ENCODE measurements at regions not wholly inside any gene's neighbourhood (a gene's known extent, or its start where the extent isn't known, plus 50 kb on each side); places are given as distances from the start of the nearest gene placed in this dataset.

DNA sequence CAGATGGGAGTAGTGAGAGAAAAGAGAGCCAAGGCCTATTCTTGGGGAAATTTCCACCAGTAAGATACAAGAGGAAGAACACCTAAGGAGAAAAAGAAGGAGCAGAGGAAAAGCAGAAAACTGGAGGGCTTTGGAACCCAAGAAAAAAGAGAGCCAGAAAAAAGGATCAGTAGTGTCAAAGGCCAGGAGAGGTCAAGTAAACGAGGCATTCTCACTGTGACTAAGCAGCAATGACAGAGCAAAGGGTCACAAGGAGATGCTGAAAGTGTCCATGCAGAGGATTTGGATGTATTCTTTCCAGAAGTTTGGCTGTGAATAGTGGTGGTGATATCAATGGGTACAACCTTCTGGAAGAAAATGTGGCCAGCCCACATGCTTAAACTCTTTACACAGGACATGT is 109.5 kb downstream of the DYNAP start:
- Histone ChIP-seq H3K27me3 (ENCODE audit: control insufficient read depth in 4 of 4, insufficient read depth in 4 of 4, low read length in 3 of 4) (no peaks in the 10 kb centered on the region), H3K36me3 (ENCODE audit: control insufficient read depth in 4 of 4, insufficient read depth in 3 of 4, low read depth in 1 of 4, low read length in 3 of 4) (no peaks in the 10 kb centered on the region), H3K27ac (ENCODE audit: low read depth in 1 of 2, low read length in 2 of 2) (no peak overlapping the region), H3K4me1 (ENCODE audit: control insufficient read depth in 4 of 4, insufficient read depth in 4 of 4, low read length in 3 of 4) (no peaks in the 10 kb centered on the region), H3K9me3 (ENCODE audit: control insufficient read depth in 4 of 4, low read length in 3 of 4) (no peaks in the 10 kb centered on the region), H3K4me3 (ENCODE audit: low read depth in 1 of 3, low read length in 3 of 3) (no peak overlapping the region), H3K9ac (ENCODE audit: low read depth in 1 of 2, low read length in 2 of 2) (no peak overlapping the region)
- 64% methylated on average over 1 of the region's 1 CpG for WGBS
- TF ChIP-seq HNF4A (conservative IDR thresholded peaks at IDR 0.05) = no peak
- no peak for TF ChIP-seq SP1 (IDR thresholded peaks at IDR 0.05)
- TF ChIP-seq, protein P1, sequence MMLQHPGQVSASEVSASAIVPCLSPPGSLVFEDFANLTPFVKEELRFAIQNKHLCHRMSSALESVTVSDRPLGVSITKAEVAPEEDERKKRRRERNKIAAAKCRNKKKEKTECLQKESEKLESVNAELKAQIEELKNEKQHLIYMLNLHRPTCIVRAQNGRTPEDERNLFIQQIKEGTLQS (IDR thresholded peaks at IDR 0.05) = no peak
- TF ChIP-seq FOXA2 (IDR thresholded peaks at IDR 0.05) = no peak
- no peak for TF ChIP-seq GABPA (IDR thresholded peaks at IDR 0.05 in 1 of 2, conservative IDR thresholded peaks at IDR 0.05 in 1 of 2)
- no peak for TF ChIP-seq CTCF (IDR thresholded peaks at IDR 0.05; ENCODE audit: low read depth, low read length, missing input control)
- no peak for TF ChIP-seq TAF1 (conservative IDR thresholded peaks at IDR 0.05)
- no peak for TF ChIP-seq EGR1 (IDR thresholded peaks at IDR 0.05; ENCODE audit: low read depth in 2 of 2)
- TF ChIP-seq YY1 (IDR thresholded peaks at IDR 0.05) = no peak
- no peak for TF ChIP-seq RXRA (IDR thresholded peaks at IDR 0.05)
- no peak for TF ChIP-seq ZBTB33 (IDR thresholded peaks at IDR 0.05)
- DNase-seq (ENCODE audit: low spot score) = no peak

GRCh38 chr18:54702686-54703085 is 111.6 kb downstream of the DYNAP start:
- Histone ChIP-seq H3K9me3 (ENCODE audit: control insufficient read depth in 4 of 4, low read length in 3 of 4) (no peaks in the 10 kb centered on the region), H3K27ac (ENCODE audit: low read depth in 1 of 2, low read length in 2 of 2) (no peak overlapping the region), H3K4me3 (ENCODE audit: low read depth in 1 of 3, low read length in 3 of 3) (no peak overlapping the region), H3K4me1 (ENCODE audit: control insufficient read depth in 4 of 4, insufficient read depth in 4 of 4, low read length in 3 of 4) (no peaks in the 10 kb centered on the region), H3K9ac (ENCODE audit: low read depth in 1 of 2, low read length in 2 of 2) (no peak overlapping the region), H3K36me3 (ENCODE audit: control insufficient read depth in 4 of 4, insufficient read depth in 3 of 4, low read depth in 1 of 4, low read length in 3 of 4) (no peaks in the 10 kb centered on the region), H3K27me3 (ENCODE audit: control insufficient read depth in 4 of 4, insufficient read depth in 4 of 4, low read length in 3 of 4) (no peaks in the 10 kb centered on the region)
- TF ChIP-seq, protein P2, sequence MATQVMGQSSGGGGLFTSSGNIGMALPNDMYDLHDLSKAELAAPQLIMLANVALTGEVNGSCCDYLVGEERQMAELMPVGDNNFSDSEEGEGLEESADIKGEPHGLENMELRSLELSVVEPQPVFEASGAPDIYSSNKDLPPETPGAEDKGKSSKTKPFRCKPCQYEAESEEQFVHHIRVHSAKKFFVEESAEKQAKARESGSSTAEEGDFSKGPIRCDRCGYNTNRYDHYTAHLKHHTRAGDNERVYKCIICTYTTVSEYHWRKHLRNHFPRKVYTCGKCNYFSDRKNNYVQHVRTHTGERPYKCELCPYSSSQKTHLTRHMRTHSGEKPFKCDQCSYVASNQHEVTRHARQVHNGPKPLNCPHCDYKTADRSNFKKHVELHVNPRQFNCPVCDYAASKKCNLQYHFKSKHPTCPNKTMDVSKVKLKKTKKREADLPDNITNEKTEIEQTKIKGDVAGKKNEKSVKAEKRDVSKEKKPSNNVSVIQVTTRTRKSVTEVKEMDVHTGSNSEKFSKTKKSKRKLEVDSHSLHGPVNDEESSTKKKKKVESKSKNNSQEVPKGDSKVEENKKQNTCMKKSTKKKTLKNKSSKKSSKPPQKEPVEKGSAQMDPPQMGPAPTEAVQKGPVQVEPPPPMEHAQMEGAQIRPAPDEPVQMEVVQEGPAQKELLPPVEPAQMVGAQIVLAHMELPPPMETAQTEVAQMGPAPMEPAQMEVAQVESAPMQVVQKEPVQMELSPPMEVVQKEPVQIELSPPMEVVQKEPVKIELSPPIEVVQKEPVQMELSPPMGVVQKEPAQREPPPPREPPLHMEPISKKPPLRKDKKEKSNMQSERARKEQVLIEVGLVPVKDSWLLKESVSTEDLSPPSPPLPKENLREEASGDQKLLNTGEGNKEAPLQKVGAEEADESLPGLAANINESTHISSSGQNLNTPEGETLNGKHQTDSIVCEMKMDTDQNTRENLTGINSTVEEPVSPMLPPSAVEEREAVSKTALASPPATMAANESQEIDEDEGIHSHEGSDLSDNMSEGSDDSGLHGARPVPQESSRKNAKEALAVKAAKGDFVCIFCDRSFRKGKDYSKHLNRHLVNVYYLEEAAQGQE (IDR thresholded peaks at IDR 0.05) = no peak
- TF ChIP-seq RXRA (IDR thresholded peaks at IDR 0.05) = no peak
- TF ChIP-seq JUND (IDR thresholded peaks at IDR 0.05) = no peak
- TF ChIP-seq YY1 (IDR thresholded peaks at IDR 0.05) = no peak
- TF ChIP-seq FOXA2 (IDR thresholded peaks at IDR 0.05) = no peak
- TF ChIP-seq, protein P1 (IDR thresholded peaks at IDR 0.05) = no peak
- TF ChIP-seq ZBTB33 (IDR thresholded peaks at IDR 0.05) = no peak
- TF ChIP-seq HNF4A (conservative IDR thresholded peaks at IDR 0.05) = no peak
- TF ChIP-seq EGR1 (IDR thresholded peaks at IDR 0.05; ENCODE audit: low read depth in 2 of 2) = no peak
- no peak for TF ChIP-seq RAD21 (IDR thresholded peaks at IDR 0.05)
- TF ChIP-seq NR2F2 (IDR thresholded peaks at IDR 0.05) = no peak
- TF ChIP-seq GABPA (IDR thresholded peaks at IDR 0.05 in 1 of 2, conservative IDR thresholded peaks at IDR 0.05 in 1 of 2) = no peak
- TF ChIP-seq TAF1 (conservative IDR thresholded peaks at IDR 0.05) = no peak
- no peak for TF ChIP-seq FOXA1 (IDR thresholded peaks at IDR 0.05)
- TF ChIP-seq HNF4G (IDR thresholded peaks at IDR 0.05) = no peak
- 88% methylated on average over 1 of the region's 1 CpG for WGBS
- DNase-seq (ENCODE audit: low spot score) = no peak

All from liver (tissue), 8 donors.